ENCODE measurements at regions not wholly inside any gene's neighbourhood (a gene's known extent, or its start where the extent isn't known, plus 50 kb on each side); places are given as distances from the start of the nearest gene placed in this dataset.

- no peak for TF ChIP-seq CTCF (IDR thresholded peaks at IDR 0.05)
- no peak for ATAC-seq
- intact Hi-C loops (cut with DNase I), result no loop called here
These were observed 307.8 kb downstream of the NR2F1-AS1 start for GRCh38 chr5:93273176-93273575.

GRCh38 chr5:93272108-93272507, 308.9 kb downstream of the NR2F1-AS1 start:
- ATAC-seq, result no peak
- DNase-seq, result no peak
- no peaks in the 10 kb centered on the region for H3K4me1 ChIP-seq
- H3K36me3 ChIP-seq, result no peaks in the 10 kb centered on the region
- no peak overlapping the region for H3K4me3 ChIP-seq
- no peaks in the 10 kb centered on the region for H3K9me3 ChIP-seq
- no peak for TF ChIP-seq CTCF (IDR thresholded peaks at IDR 0.05)
- H3K27me3 ChIP-seq (ENCODE audit: low read depth), result no peaks in the 10 kb centered on the region
- H3K27ac ChIP-seq, result no peak overlapping the region
- intact Hi-C loops (cut with DNase I), result no loop called here

More at GRCh38 chr5:93273176-93273575, 307.8 kb downstream of the NR2F1-AS1 start:
- Histone ChIP-seq H3K4me3 (no peak overlapping the region), H3K27ac (no peak overlapping the region), H3K9me3 (no peaks in the 10 kb centered on the region), H3K4me1 (no peaks in the 10 kb centered on the region), H3K27me3 (ENCODE audit: low read depth) (no peaks in the 10 kb centered on the region), H3K36me3 (no peaks in the 10 kb centered on the region)
- no peak for DNase-seq

GRCh38 chr5:93267736-93268135, 313.3 kb downstream of the NR2F1-AS1 start:
- no peak for TF ChIP-seq CTCF (IDR thresholded peaks at IDR 0.05)
- H3K36me3 ChIP-seq, result no peaks in the 10 kb centered on the region
- ATAC-seq, result no peak
- no peak overlapping the region for H3K27ac ChIP-seq
- no peaks in the 10 kb centered on the region for H3K9me3 ChIP-seq
- no peaks in the 10 kb centered on the region for H3K4me1 ChIP-seq
- H3K27me3 ChIP-seq (ENCODE audit: low read depth), result no peaks in the 10 kb centered on the region
- no peak overlapping the region for H3K4me3 ChIP-seq
- DNase-seq, result no peak
- intact Hi-C loops (cut with DNase I), result no loop called here

GRCh38 chr5:93267276-93267675, 313.7 kb downstream of the NR2F1-AS1 start:
- no peak for ATAC-seq
- no peak overlapping the region for H3K27ac ChIP-seq
- H3K4me3 ChIP-seq, result no peak overlapping the region
- no peaks in the 10 kb centered on the region for H3K36me3 ChIP-seq
- no peaks in the 10 kb centered on the region for H3K9me3 ChIP-seq
- DNase-seq, result no peak
- H3K4me1 ChIP-seq, result no peaks in the 10 kb centered on the region
- intact Hi-C loops (cut with DNase I), result no loop called here
- H3K27me3 ChIP-seq (ENCODE audit: low read depth), result no peaks in the 10 kb centered on the region
- no peak for TF ChIP-seq CTCF (IDR thresholded peaks at IDR 0.05)

GRCh38 chr5:93257616-93258015, 323.4 kb downstream of the NR2F1-AS1 start:
- no peak for TF ChIP-seq CTCF (IDR thresholded peaks at IDR 0.05)
- Histone ChIP-seq H3K9me3 (no peaks in the 10 kb centered on the region), H3K27ac (no peak overlapping the region), H3K4me3 (no peak overlapping the region), H3K4me1 (no peaks in the 10 kb centered on the region), H3K36me3 (no peaks in the 10 kb centered on the region), H3K27me3 (ENCODE audit: low read depth) (no peaks in the 10 kb centered on the region)
- DNase-seq, result no peak
- no peak for ATAC-seq
- intact Hi-C loops (cut with DNase I), result no loop called here

GRCh38 chr5:93255796-93256195, 325.2 kb downstream of the NR2F1-AS1 start:
- ATAC-seq, result no peak
- Histone ChIP-seq H3K4me1 (no peaks in the 10 kb centered on the region), H3K9me3 (no peaks in the 10 kb centered on the region), H3K4me3 (no peak overlapping the region), H3K27ac (no peak overlapping the region), H3K27me3 (ENCODE audit: low read depth) (no peaks in the 10 kb centered on the region), H3K36me3 (no peaks in the 10 kb centered on the region)
- TF ChIP-seq CTCF (IDR thresholded peaks at IDR 0.05), result no peak
- DNase-seq, result no peak
- intact Hi-C loops (cut with DNase I), result no loop called here

All from lower lobe of right lung (tissue), 2 donors.